ENCODE measurements at regions not wholly inside any gene's neighbourhood (a gene's known extent, or its start where the extent isn't known, plus 50 kb on each side); places are given as distances from the start of the nearest gene placed in this dataset.
"Not testable (repeated sequence)": the region's sequence is repeated elsewhere in the genome, so short reads cannot be mapped to it uniquely, and the experiment has no call there.

- DNase-seq, result no peak
Observed at GRCh38 chr1:168416220-168416619, 127.6 kb downstream of the XCL2 start.

- no peak for DNase-seq
Observed at GRCh38 chr1:168414914-168415313, 128.9 kb downstream of the XCL2 start.

GRCh38 chr1:168410464-168410863 lies 129.8 kb downstream of the TBX19 start:
- DNase-seq, result no peak

GRCh38 chr1:168408884-168409283 lies 128.2 kb downstream of the TBX19 start:
- no peak for DNase-seq

- no peak for DNase-seq
Observed at GRCh38 chr1:168408539-168408865, 127.8 kb downstream of the TBX19 start.

- no peak for DNase-seq
Observed at GRCh38 chr1:168407832-168408538, 127.3 kb downstream of the TBX19 start.

GRCh38 chr1:168405906-168406549 lies 125.4 kb downstream of the TBX19 start:
- no peak for DNase-seq

GRCh38 chr1:168403140-168403539 lies 122.5 kb downstream of the TBX19 start:
- DNase-seq, result no peak

- not testable (repeated sequence) for DNase-seq
Observed at GRCh38 chr1:168402466-168402865, 121.8 kb downstream of the TBX19 start.

- no peak for DNase-seq
Observed at GRCh38 chr1:168401341-168401740, 120.7 kb downstream of the TBX19 start.

- no peak for DNase-seq
Observed at GRCh38 chr1:168400139-168400538, 119.5 kb downstream of the TBX19 start.

- DNase-seq, result no peak
Observed at GRCh38 chr1:168397806-168398205, 117.1 kb downstream of the TBX19 start.

GRCh38 chr1:168396940-168397684 lies 116.4 kb downstream of the TBX19 start:
- no peak for DNase-seq

- DNase-seq, result no peak
Observed at GRCh38 chr1:168396508-168396907, 115.8 kb downstream of the TBX19 start.

GRCh38 chr1:168394858-168395257 lies 114.2 kb downstream of the TBX19 start:
- no peak for DNase-seq

GRCh38 chr1:168392958-168393549 lies 112.4 kb downstream of the TBX19 start:
- DNase-seq, result no peak

- DNase-seq, result no peak
Observed at GRCh38 chr1:168391851-168392681, 111.4 kb downstream of the TBX19 start.

- DNase-seq, result no peak
Observed at GRCh38 chr1:168390271-168390670, 109.6 kb downstream of the TBX19 start.

GRCh38 chr1:168387781-168388760 lies 107.4 kb downstream of the TBX19 start:
- no peak for DNase-seq

GRCh38 chr1:168386949-168387586 lies 106.4 kb downstream of the TBX19 start:
- DNase-seq, result no peak

- no peak for DNase-seq
Observed at GRCh38 chr1:168386492-168386891, 105.8 kb downstream of the TBX19 start.

All from NCI-H510A (cell line).